ENCODE measurements at regions not wholly inside any gene's neighbourhood (a gene's known extent, or its start where the extent isn't known, plus 50 kb on each side); places are given as distances from the start of the nearest gene placed in this dataset.
A peak's percentile ranks its signal among the peaks of the same experiment; 100 is the strongest.

DNA sequence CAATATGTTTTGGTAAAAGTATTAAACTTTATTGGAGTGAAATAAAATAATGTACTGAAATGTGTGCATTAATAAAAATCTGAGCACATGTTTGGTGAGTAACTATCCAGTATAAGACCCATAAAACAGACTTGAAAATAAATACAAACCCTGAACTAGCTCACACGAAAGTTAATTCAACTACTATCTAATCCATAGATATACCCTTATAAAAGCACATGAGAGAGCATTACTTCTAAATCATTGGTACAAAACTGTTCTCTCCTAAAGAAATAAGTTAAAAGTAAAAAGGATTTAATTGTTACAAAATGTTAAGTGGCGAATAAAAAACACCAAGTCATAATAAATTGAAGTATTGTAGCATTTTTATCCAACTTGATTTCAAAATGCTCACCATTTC is 295.6 kb downstream of the PTPRC start:
- Histone ChIP-seq H3K36me3 (ENCODE audit: insufficient read depth, low read length) (no peaks in the 10 kb centered on the region), H3K4me1 (ENCODE audit: insufficient read depth, low read length) (peaks cover 25% of the 10 kb centered on the region), H3K9ac (ENCODE audit: low read depth, low read length) (no peak overlapping the region), H3K27ac (ENCODE audit: low read depth, low read length) (no peak overlapping the region), H3K27me3 (ENCODE audit: insufficient read depth, low read length) (no peaks in the 10 kb centered on the region), H3K4me3 (ENCODE audit: low read length) (peak overlapping the region; percentile 11; the same call in 1 of the 2 replicates), H3K9me3 (ENCODE audit: insufficient read depth, low read depth, low read length) (no peaks in the 10 kb centered on the region)
- 92% methylated on average over 1 of the region's 2 CpGs for WGBS

DNA sequence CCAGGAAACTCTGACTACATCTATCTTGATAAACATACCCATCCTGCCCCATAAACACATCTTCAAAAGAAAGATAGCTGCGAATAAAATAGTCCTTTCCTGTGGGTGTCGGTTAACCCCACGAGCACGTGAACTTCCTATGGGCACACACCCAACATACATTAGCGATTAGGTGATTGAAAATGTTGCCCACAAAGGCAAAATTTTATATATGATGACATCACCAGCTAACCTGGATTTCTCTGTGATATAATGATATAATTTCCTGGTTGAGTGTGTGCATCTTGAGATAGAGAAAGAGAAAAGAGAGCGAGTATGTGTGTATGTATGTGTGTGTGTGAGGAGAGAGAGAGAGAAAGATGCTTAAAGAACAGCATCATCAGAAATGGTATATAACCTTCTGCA is 296.1 kb downstream of the PTPRC start:
- Histone ChIP-seq H3K4me1 (ENCODE audit: insufficient read depth, low read length) (peaks cover 25% of the 10 kb centered on the region), H3K27ac (ENCODE audit: low read depth, low read length) (no peak overlapping the region), H3K27me3 (ENCODE audit: insufficient read depth, low read length) (no peaks in the 10 kb centered on the region), H3K9me3 (ENCODE audit: insufficient read depth, low read depth, low read length) (no peaks in the 10 kb centered on the region), H3K4me3 (ENCODE audit: low read length) (peak overlapping the region; percentile 11), H3K36me3 (ENCODE audit: insufficient read depth, low read length) (no peaks in the 10 kb centered on the region), H3K9ac (ENCODE audit: low read depth, low read length) (no peak overlapping the region)
- 96% methylated on average over 5 of the region's 6 CpGs for WGBS

DNA sequence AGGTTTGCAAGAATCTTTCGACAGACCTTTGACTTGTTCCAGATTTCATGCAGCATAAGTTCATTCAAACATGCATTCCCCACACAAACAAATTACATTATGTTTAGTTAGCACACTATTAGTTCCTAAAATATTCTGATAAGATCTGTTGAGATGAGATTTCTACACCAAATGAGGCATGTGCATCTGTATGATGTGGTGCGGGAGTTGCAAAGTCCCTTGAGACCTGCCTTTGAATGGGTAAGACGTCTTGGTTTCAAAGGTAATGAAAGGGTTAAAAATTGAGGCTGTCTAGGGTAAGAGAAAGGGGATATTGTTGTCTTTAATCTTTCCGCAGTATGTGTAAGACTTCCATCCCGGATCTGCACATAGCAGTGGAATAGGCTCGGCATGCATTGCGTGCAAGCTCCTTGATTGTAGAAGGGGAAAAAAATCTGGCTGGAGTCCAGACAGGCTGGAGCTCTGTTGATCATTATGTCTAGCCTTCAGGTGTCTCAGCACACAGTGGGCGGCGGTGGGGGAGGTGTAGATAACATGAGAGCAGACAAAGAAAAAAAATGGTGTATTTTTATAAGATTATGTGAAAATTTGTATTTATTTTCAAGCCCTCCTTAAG is 296.6 kb downstream of the PTPRC start:
- Histone ChIP-seq H3K27ac (ENCODE audit: low read depth, low read length) (no peak overlapping the region), H3K4me3 (ENCODE audit: low read length) (peak overlapping the region; percentile 44), H3K9me3 (ENCODE audit: insufficient read depth, low read depth, low read length) (no peaks in the 10 kb centered on the region), H3K27me3 (ENCODE audit: insufficient read depth, low read length) (no peaks in the 10 kb centered on the region), H3K4me1 (ENCODE audit: insufficient read depth, low read length) (peaks cover 24% of the 10 kb centered on the region), H3K36me3 (ENCODE audit: insufficient read depth, low read length) (no peaks in the 10 kb centered on the region), H3K9ac (ENCODE audit: low read depth, low read length) (peak overlapping the region; percentile 41; the same call in 1 of the 2 replicates)
- 86% methylated on average over 9 of the region's 9 CpGs for WGBS

DNA sequence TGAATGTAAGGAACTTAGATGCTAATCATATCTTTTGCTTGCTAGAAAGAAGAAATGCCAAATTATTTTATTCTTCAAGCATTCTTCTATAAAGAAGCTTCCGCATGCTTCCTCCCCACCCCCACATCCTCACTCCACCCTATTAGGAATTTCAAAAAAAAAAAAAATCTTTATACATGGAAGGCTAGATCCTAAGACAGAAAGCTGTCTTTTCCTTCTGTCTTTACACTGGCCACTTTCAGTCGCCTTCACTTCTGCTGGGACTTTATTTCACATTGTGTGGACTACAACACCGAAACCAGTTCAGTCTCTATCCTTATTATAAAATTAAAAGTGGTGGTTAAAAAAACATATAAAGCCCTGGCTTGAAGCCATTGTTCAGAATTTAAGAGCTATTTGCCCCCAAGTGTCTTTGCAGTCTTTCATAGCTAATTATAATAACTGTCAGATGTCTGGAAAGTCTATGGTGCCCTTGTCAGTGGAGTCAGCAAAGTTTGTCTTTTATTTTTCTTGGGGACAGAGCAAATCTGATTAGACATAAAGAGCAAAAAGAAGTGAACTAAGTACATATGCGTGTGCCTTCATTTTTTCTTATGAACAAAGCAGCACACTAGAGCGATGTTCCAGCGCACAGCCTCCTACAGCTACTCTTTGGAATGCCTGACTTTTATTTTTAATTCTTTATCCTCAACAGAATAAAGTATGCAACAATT is 297.7 kb downstream of the PTPRC start:
- no peaks in the 10 kb centered on the region for H3K9me3 ChIP-seq (ENCODE audit: insufficient read depth, low read depth, low read length)
- peak overlapping the region; percentile 41; the same call in 1 of the 2 replicates for H3K9ac ChIP-seq (ENCODE audit: low read depth, low read length)
- H3K27ac ChIP-seq (ENCODE audit: low read depth, low read length), result no peak overlapping the region
- H3K4me3 ChIP-seq (ENCODE audit: low read length), result peak overlapping the region; percentile 44
- H3K36me3 ChIP-seq (ENCODE audit: insufficient read depth, low read length), result no peaks in the 10 kb centered on the region
- H3K4me1 ChIP-seq (ENCODE audit: insufficient read depth, low read length), result peaks cover 22% of the 10 kb centered on the region
- over 99% methylated on average over 5 of the region's 6 CpGs for WGBS
- no peaks in the 10 kb centered on the region for H3K27me3 ChIP-seq (ENCODE audit: insufficient read depth, low read length)

DNA sequence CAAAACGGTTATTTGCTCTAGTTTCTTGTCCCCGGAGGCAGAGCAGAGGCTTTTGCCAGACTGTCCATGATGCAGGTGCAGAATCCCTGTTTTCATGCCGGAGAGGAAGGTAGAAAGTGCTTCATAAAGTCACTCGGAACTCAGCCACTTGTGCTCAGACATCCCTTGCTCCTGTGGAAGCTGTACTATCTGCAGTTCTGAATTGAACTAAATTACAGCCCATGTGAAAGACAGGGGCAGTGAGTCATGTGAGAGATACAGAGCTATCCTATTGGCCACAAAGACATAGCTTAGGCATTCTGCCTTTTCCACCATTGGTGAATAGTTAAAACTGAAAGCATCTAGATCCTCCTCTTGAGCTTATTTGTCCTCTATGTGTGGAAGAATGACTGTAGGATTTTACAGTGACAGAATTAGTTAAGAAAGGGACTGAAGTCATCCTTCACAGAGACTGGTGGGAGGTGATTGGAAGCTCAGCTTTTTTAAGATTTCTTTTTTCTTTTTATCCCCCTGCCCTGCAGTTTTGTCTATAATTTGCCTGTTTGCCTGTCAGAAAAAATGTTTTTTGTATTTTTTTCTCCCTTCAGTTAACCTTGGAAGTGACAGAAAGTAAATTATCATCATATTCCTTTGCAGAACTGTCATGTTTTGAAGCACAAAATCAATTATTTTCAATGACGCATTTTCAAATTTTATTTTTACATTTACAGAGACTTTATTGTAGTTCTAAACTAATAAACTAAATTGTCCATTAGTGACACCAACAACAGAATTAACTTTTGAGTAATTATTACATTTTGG is 298.6 kb downstream of the PTPRC start:
- Histone ChIP-seq H3K4me1 (ENCODE audit: insufficient read depth, low read length) (peaks cover 14% of the 10 kb centered on the region), H3K36me3 (ENCODE audit: insufficient read depth, low read length) (no peaks in the 10 kb centered on the region), H3K9ac (ENCODE audit: low read depth, low read length) (peak overlapping the region; percentile 28; the same call in 1 of the 2 replicates), H3K27ac (ENCODE audit: low read depth, low read length) (no peak overlapping the region), H3K4me3 (ENCODE audit: low read length) (peak overlapping the region; percentile 44), H3K9me3 (ENCODE audit: insufficient read depth, low read depth, low read length) (no peaks in the 10 kb centered on the region), H3K27me3 (ENCODE audit: insufficient read depth, low read length) (no peaks in the 10 kb centered on the region)
- 95% methylated on average over 5 of the region's 5 CpGs for WGBS

DNA sequence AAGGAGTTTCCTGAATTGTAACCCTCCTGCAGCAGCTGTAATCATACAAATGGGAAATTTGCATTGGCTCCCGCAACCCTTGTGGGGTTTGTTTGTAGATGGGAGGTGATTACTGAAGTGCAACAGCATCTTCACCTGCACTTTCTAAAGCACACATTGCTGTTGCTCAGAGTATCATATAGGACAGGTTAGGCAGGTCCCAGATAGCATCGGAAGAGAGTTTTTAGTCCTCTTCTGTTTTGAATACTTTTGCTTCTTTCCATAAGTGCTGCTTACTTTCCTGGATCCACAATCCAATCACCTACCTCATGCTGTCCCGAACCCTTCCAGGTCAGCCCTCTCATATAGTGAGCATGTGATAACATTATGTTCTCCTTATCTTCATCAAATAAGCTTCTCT is 300.4 kb downstream of the PTPRC start:
- peaks cover 10% of the 10 kb centered on the region for H3K4me1 ChIP-seq (ENCODE audit: insufficient read depth, low read length)
- no peaks in the 10 kb centered on the region for H3K27me3 ChIP-seq (ENCODE audit: insufficient read depth, low read length)
- no peaks in the 10 kb centered on the region for H3K36me3 ChIP-seq (ENCODE audit: insufficient read depth, low read length)
- no peak overlapping the region for H3K4me3 ChIP-seq (ENCODE audit: low read length)
- no peak overlapping the region for H3K27ac ChIP-seq (ENCODE audit: low read depth, low read length)
- WGBS, result 93% methylated on average over 3 of the region's 3 CpGs
- H3K9me3 ChIP-seq (ENCODE audit: insufficient read depth, low read depth, low read length), result no peaks in the 10 kb centered on the region
- no peak overlapping the region for H3K9ac ChIP-seq (ENCODE audit: low read depth, low read length)

DNA sequence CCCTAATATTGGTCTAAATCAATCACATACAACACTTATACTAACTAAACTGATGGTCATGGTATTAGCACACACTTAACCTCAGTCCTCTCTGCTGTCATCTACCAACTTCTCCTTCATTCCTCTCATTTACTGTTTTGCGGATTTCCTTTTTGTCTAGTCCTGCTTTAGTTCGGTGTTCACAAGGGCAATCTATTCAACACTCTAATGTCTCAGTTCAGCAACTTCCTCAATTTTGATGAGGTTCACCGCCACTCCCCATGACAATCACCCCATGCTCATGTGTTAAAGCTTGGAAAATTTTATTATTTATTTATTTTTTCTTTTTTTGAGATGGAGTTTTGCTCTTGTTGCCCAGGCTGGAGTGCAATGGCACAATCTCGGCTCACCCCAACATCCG is 301.1 kb downstream of the PTPRC start:
- H3K27me3 ChIP-seq (ENCODE audit: insufficient read depth, low read length), result no peaks in the 10 kb centered on the region

DNA sequence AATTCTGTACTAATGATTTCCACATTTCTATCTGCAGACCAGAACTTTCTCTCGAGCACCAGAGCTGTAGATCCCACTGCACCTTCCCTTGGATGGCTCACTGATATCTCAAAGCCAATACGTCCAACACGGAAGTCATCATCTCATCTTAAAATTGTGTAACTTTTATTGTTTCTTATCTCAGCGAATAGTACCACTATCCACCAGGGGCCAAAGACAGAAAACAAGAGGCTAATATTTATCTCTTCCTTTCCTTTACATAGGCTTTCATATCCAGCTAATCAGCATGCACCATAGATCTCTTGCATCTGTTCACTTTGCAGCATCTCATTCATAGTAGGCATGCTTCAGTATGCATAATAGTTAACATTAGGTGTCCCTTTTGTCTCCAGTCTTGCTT is 303.6 kb downstream of the PTPRC start:
- Histone ChIP-seq H3K9ac (ENCODE audit: low read depth, low read length) (no peak overlapping the region), H3K36me3 (ENCODE audit: insufficient read depth, low read length) (no peaks in the 10 kb centered on the region), H3K4me1 (ENCODE audit: insufficient read depth, low read length) (no peaks in the 10 kb centered on the region), H3K4me3 (ENCODE audit: low read length) (no peak overlapping the region), H3K27me3 (ENCODE audit: insufficient read depth, low read length) (no peaks in the 10 kb centered on the region), H3K27ac (ENCODE audit: low read depth, low read length) (no peak overlapping the region), H3K9me3 (ENCODE audit: insufficient read depth, low read depth, low read length) (no peaks in the 10 kb centered on the region)
- 93% methylated on average over 4 of the region's 4 CpGs for WGBS

More for the DNA sequence above, 301.1 kb downstream of the PTPRC start:
- H3K4me1 ChIP-seq (ENCODE audit: insufficient read depth, low read length), result peaks cover 10% of the 10 kb centered on the region
- H3K4me3 ChIP-seq (ENCODE audit: low read length), result no peak overlapping the region
- H3K36me3 ChIP-seq (ENCODE audit: insufficient read depth, low read length), result no peaks in the 10 kb centered on the region
- H3K9ac ChIP-seq (ENCODE audit: low read depth, low read length), result no peak overlapping the region
- no peaks in the 10 kb centered on the region for H3K9me3 ChIP-seq (ENCODE audit: insufficient read depth, low read depth, low read length)
- WGBS, result 97% methylated on average over 5 of the region's 5 CpGs
- no peak overlapping the region for H3K27ac ChIP-seq (ENCODE audit: low read depth, low read length)

DNA sequence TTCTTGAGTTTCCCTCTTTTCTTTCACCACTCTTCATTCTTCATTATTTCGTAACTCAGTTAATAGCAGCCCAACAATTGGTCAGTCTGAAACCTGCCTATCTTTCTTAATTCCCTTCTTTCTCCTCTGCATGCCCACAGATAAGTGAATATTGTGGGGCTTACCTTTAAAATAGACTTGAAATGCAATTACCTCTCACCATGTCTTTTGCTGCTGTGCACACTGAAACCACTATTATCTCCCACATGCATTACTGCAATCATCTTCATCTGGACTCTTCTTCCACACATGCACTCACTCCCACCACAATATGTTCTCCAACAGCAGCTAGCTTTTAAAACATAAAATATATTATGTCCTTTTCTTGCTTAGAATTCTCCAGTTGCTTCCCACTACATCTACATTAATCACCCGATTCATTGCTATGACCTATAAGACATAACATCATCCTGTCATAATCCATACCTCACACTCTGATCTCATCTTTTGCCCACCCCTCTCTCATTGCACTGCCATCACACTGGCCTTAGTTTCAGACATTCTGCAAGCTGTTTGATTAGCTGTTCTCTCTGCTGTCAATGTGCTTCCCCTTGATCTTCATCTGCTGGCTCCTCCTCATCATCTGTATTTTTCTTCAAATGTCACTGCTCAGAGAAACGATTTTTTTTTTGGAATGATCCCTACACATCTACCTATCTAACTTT is 304.8 kb downstream of the PTPRC start:
- H3K4me3 ChIP-seq (ENCODE audit: low read length), result no peak overlapping the region
- H3K9ac ChIP-seq (ENCODE audit: low read depth, low read length), result no peak overlapping the region
- H3K27me3 ChIP-seq (ENCODE audit: insufficient read depth, low read length), result no peaks in the 10 kb centered on the region
- H3K9me3 ChIP-seq (ENCODE audit: insufficient read depth, low read depth, low read length), result no peaks in the 10 kb centered on the region
- no peak overlapping the region for H3K27ac ChIP-seq (ENCODE audit: low read depth, low read length)
- no peaks in the 10 kb centered on the region for H3K36me3 ChIP-seq (ENCODE audit: insufficient read depth, low read length)
- no peaks in the 10 kb centered on the region for H3K4me1 ChIP-seq (ENCODE audit: insufficient read depth, low read length)
- 89% methylated on average over 3 of the region's 3 CpGs for WGBS

DNA sequence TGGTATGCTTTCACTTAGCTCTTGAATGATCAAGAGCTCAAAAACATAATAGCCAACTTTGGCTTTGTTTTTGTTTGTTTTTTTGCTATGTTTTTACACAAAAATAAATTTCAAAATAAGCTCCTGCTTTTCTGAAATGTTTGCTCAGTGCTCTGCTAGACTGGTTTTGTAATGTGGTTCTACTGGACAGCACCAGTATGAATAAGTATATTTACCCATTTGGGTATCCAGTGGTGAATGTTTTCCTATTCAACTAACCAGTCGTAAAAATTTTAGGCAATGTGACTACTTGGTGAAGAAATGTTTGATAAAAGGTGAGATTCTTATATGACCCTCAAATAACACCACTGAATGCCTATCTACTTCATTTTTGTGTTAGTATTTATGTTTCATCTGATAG is 308.6 kb downstream of the PTPRC start:
- Histone ChIP-seq H3K36me3 (ENCODE audit: insufficient read depth, low read length) (no peaks in the 10 kb centered on the region), H3K4me1 (ENCODE audit: insufficient read depth, low read length) (no peaks in the 10 kb centered on the region), H3K27me3 (ENCODE audit: insufficient read depth, low read length) (no peaks in the 10 kb centered on the region), H3K9ac (ENCODE audit: low read depth, low read length) (no peak overlapping the region), H3K4me3 (ENCODE audit: low read length) (no peak overlapping the region), H3K27ac (ENCODE audit: low read depth, low read length) (no peak overlapping the region), H3K9me3 (ENCODE audit: insufficient read depth, low read depth, low read length) (no peaks in the 10 kb centered on the region)
- no CpG with 5 or more reads among the region's 1 CpG for WGBS

All from HUES64 (cell line).